Fibroblast of pulmonary artery (primary cell): ENCODE measurements at regions not wholly inside any gene's neighbourhood (a gene's known extent, or its start where the extent isn't known, plus 50 kb on each side); places are given as distances from the start of the nearest gene placed in this dataset.

Source experiments
- DNase-seq: peaks from one replicate; pipeline ENCODE4 v3.0.0-alpha.2; 2010; ENCODE audit warnings: low read depth
- H3K4me3 ChIP-seq: replicated peaks from 2 replicates; pipeline ENCODE4 v1.5.1; 2011; ENCODE audit warnings: low read depth, mild to moderate bottlenecking, control low read depth, low read length, moderate library complexity
- CTCF ChIP-seq: IDR thresholded peaks from 2 replicates; pipeline ENCODE4 v1.5.1; 2011; ENCODE audit warnings: mild to moderate bottlenecking, control low read depth, low read length, inconsistent platforms; ENCODE audit errors: missing control alignments

GRCh38 chr7:132034748-132035416, 478.5 kb upstream of the PODXL start:
- TF ChIP-seq CTCF, result no peak

DNA sequence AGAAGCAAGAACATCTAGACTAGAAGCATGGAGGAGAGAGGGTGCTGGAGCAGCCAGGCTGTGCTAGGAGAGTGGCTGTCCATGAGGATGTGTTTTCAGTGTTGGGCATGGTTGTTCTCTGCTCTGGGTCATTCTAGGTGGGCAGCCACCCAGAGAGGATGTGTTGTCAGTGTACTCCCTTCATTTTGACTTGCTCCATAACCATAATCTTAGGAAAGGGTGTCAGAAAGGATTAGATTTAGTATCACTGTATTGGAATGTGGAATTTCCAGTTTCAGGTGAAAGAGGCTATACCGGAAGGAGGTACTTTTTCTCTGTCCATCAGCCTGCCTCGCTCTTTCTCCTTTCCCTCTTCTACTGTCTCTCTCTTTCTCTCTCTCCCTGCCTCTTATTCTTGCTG, 474.5 kb upstream of the PODXL start:
- DNase-seq, result no peak
- TF ChIP-seq CTCF, result no peak
- no peak overlapping the region for H3K4me3 ChIP-seq

More at GRCh38 chr7:132034748-132035416, 478.5 kb upstream of the PODXL start:
- no peak for DNase-seq
- H3K4me3 ChIP-seq, result no peak overlapping the region

DNA sequence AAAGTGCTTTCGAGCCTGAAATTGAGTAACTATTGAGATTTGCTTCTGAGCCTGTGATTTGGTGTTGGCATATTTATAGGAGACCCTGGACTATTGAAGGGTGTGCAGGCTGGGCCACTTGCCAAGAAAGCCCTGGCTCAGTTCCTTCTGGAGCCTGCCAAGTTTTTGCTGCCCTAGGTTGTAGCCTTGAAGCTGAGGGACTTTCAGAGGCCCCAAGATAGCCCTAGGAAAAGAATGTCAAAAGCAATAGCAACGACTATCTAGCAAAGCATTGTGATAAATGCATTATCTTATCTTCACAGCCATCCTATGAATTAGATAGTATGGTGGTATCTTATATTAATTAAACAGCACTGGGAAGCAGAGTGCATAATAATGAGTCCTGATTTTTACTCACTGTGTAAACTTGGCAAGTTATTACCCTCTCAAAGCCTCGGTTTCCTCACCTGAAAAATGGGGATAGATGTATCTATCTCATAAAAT, 473.7 kb upstream of the PODXL start:
- no peak for TF ChIP-seq CTCF
- H3K4me3 ChIP-seq, result no peak overlapping the region
- DNase-seq, result peak; percentile 16

DNA sequence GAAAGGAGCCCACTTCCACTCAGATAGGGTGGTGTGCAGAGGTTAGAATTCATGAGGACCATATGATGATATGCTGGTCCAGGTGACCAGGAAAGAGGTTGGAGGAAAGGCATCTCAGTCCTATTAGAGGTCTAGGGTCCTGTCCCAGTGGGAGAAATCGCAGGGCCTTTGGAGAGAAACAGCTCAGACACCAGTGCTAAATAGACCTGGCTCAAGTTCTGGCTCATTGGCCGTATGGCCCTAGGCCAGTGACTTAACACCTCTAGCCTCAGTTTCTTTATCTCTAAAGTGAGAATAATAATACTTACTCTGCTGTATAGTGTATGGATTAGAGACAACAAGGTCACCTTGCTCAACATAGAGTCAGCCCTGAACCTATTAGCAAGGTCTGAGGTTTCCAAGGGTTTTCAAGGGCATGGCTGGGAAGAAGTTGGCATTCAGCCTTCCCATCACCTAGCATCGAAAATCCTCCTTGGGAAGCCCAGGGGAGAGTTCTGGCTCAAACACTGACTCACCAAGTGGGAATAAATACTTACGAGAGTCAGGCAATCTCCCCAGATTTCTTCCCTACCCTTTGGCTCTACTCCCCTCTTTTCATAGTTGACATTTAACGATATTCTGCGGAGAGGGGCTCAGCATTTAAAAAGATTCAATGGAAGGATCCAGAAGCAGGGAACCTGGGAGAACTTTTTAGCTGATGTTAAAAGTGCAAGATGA, 473.1 kb upstream of the PODXL start:
- no peak for TF ChIP-seq CTCF
- no peak for DNase-seq
- no peak overlapping the region for H3K4me3 ChIP-seq

DNA sequence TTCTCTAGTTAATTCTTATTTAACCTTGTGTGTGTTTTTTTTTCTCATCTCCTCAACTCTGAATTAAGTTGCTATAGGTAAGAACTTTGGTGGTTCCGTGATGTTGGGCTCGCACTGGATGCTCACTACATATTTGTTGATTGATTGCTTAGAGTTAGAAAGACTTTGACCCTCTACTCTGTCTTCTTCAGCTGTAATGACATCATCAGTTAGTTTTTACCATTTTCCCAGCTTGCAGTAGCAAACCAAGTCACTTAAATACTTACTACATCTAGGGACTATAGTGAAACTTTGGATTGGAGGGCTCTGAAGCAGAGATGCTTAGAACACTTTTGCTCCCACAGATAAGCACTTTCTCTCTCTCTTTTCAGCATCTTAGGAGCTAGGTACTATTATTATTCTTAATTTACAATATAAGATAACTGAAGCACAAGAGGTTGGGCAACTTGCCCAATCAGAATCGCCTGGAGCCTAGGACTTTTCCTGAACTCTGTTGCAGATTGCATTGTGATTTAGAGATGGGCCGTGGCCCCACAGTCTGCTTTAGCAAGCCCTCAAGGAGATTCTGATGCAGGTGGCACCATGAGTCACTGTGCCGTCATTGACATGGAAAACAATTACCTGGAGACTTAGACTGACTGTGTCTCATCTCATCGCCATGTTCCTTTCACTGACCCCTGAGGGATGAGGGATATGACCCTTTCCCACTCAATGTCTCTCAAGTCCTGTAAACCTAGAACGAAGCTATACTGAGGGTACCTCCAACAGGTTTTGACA, 471.9 kb upstream of the PODXL start:
- no peak overlapping the region for H3K4me3 ChIP-seq
- no peak for TF ChIP-seq CTCF
- no peak for DNase-seq

DNA sequence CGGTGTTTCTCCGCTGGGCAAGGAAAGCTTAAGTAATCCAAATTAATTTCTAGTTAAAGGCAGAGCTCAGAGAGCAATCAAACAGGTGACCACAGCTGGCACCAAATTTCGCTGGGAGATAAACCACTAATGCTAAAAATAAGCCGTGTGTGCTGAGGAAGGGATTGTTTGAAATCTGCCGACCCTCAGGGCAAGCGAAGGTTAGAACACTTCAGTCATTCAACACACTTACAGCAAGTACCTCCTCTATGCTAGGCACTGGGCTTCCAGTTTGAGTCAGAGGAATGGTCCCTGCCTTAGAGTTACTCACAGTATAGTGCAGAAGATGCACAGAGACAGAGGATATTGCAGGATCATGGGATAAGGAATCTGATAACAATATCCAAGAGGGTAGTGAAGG, 467.9 kb upstream of the PODXL start:
- H3K4me3 ChIP-seq, result no peak overlapping the region
- DNase-seq, result no peak
- no peak for TF ChIP-seq CTCF
